Testis (tissue), 2 donors: ENCODE measurements at regions not wholly inside any gene's neighbourhood (a gene's known extent, or its start where the extent isn't known, plus 50 kb on each side); places are given as distances from the start of the nearest gene placed in this dataset.

Experiments used
- POLR2A ChIP-seq: fragments of 450-650 bp; IDR thresholded peaks from one replicate; pipeline ENCODE4 v1.6.1; 2017; ENCODE audit warnings: antibody characterized with exemption, mild to moderate bottlenecking, moderate library complexity
- TF ChIP-seq, protein P1 (sequence below), 3 experiments: fragments of 450-650 bp in 2 of 3; fragments of 200-600 bp in 1 of 3; sonication (generic) in 1 of 3; IDR thresholded peaks; one replicate each; pipeline ENCODE4 v1.5.1; 2016 to 2019; ENCODE audit warnings: antibody characterized with exemption in 3 of 3, mild to moderate bottlenecking in 2 of 3, moderate library complexity in 1 of 3

DNA sequence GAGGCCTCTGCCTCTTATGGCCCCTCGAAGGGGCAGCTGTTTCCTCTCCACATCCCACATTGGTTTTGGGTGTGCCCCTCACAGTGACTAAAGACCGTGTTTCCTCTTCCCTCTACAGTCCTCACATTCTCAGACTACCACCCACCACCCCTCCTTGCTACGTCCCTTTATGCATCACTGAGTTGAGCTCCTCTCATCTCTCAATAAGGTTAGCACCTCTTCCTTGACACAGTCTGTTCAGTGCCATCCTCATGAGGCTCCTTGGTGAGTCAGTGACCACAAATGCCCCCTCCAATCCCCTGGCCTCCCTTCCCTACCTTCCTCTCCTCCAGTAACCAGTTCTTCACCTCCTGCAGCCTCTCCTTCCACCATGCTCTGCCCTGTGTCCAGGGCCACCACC is 239.1 kb upstream of the MYO3A start:
- TF ChIP-seq, protein P1, sequence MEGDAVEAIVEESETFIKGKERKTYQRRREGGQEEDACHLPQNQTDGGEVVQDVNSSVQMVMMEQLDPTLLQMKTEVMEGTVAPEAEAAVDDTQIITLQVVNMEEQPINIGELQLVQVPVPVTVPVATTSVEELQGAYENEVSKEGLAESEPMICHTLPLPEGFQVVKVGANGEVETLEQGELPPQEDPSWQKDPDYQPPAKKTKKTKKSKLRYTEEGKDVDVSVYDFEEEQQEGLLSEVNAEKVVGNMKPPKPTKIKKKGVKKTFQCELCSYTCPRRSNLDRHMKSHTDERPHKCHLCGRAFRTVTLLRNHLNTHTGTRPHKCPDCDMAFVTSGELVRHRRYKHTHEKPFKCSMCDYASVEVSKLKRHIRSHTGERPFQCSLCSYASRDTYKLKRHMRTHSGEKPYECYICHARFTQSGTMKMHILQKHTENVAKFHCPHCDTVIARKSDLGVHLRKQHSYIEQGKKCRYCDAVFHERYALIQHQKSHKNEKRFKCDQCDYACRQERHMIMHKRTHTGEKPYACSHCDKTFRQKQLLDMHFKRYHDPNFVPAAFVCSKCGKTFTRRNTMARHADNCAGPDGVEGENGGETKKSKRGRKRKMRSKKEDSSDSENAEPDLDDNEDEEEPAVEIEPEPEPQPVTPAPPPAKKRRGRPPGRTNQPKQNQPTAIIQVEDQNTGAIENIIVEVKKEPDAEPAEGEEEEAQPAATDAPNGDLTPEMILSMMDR (IDR thresholded peaks at IDR 0.05), result no peak
- no peak for TF ChIP-seq POLR2A
